Hepatocyte (in vitro differentiated cells): ENCODE measurements at regions not wholly inside any gene's neighbourhood (a gene's known extent, or its start where the extent isn't known, plus 50 kb on each side); places are given as distances from the start of the nearest gene placed in this dataset.

Source experiments
- DNase-seq: peaks from one replicate; pipeline ENCODE4 v3.0.0-alpha.2; 2016; ENCODE audit warnings: low spot score
- H2AFZ ChIP-seq: fragments of 200-600 bp; sonication (generic); 2 replicates; pipeline ENCODE4 v1.6.0; 2016; ENCODE audit warnings: antibody characterized with exemption, mild to moderate bottlenecking
- H3K27ac ChIP-seq: fragments of 200-600 bp; sonication (generic); 2 replicates; pipeline ENCODE4 v1.5.1; 2016; ENCODE audit warnings: mild to moderate bottlenecking
- H3K27me3 ChIP-seq: fragments of 200-600 bp; sonication (generic); 2 replicates; pipeline ENCODE4 v1.6.1; 2016
- H3K36me3 ChIP-seq: fragments of 200-600 bp; sonication (generic); replicated peaks from 2 replicates; pipeline ENCODE4 v1.5.1; 2016; ENCODE audit warnings: low read depth; ENCODE audit not compliant: insufficient read depth
- H3K4me1 ChIP-seq: fragments of 200-600 bp; sonication (generic); 2 replicates; pipeline ENCODE4 v1.5.1; 2016; ENCODE audit warnings: mild to moderate bottlenecking, moderate library complexity; ENCODE audit not compliant: insufficient read depth
- H3K4me2 ChIP-seq: fragments of 200-600 bp; sonication (generic); 2 replicates; pipeline ENCODE4 v1.6.0; 2016
- H3K4me3 ChIP-seq: fragments of 200-600 bp; sonication (generic); 2 replicates; pipeline ENCODE4 v1.5.1; 2016; ENCODE audit warnings: mild to moderate bottlenecking
- H3K79me2 ChIP-seq: fragments of 200-600 bp; sonication (generic); 2 replicates; pipeline ENCODE4 v1.6.0; 2017; ENCODE audit warnings: mild to moderate bottlenecking
- H3K9me2 ChIP-seq: fragments of 200-600 bp; sonication (generic); replicated peaks from 2 replicates; pipeline ENCODE4 v1.6.0; 2017; ENCODE audit warnings: mild to moderate bottlenecking; ENCODE audit not compliant: insufficient read depth
- H3K9me3 ChIP-seq: fragments of 200-600 bp; sonication (generic); 2 replicates; pipeline ENCODE4 v1.5.1; 2016; ENCODE audit warnings: low read depth, mild to moderate bottlenecking
- H4K20me1 ChIP-seq: fragments of 200-600 bp; sonication (generic); 2 replicates; pipeline ENCODE4 v1.6.0; 2016; ENCODE audit warnings: mild to moderate bottlenecking; ENCODE audit not compliant: insufficient read depth, poor library complexity, severe bottlenecking
- EZH2 ChIP-seq: fragments of 200-600 bp; sonication (generic); IDR thresholded peaks from 2 replicates; pipeline ENCODE4 v1.6.1; 2016; ENCODE audit warnings: antibody characterized with exemption, mild to moderate bottlenecking, borderline replicate concordance
- EZH2phosphoT487 ChIP-seq: fragments of 200-600 bp; sonication (generic); IDR thresholded peaks from one replicate; pipeline ENCODE4 v1.6.1; 2018; ENCODE audit warnings: antibody characterized with exemption, mild to moderate bottlenecking, low read depth, moderate library complexity; ENCODE audit not compliant: unreplicated experiment, severe bottlenecking
- WGBS: methylation state at CpG from one replicate; pipeline ENCODE4 v1.1.6; 2016; ENCODE audit warnings: low lambda C conversion rate; ENCODE audit errors: missing lambda C conversion rate; 5-methylcytosine and 5-hydroxymethylcytosine counted together
- TF ChIP-seq, protein P1 (sequence below): fragments of 200-600 bp; sonication (generic); IDR thresholded peaks from 2 replicates; pipeline ENCODE4 v1.5.1; 2016; ENCODE audit warnings: antibody characterized with exemption, mild to moderate bottlenecking; ENCODE audit not compliant: poor library complexity

DNA sequence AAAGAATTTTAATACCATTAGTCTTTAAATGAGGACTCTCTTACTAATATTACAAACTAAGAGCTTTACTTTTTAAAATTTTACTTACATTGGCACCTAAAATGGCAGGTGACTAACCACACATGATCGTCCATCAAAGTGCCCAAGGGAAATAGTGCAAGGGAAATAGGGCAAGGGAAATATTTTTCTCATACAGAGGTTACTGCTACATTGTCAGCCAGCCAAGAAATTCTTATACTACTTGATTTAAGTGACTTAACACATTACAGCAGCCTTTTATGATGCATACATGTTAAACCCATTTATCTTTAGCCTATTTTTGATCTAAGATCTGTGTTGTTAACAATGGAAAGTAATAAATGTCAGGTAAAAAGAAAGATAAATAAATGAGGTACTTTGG, 587.2 kb upstream of the PKDCC start:
- DNase-seq: no peak
- 55% methylated on average over 1 of the region's 1 CpG for WGBS
- H3K27me3 ChIP-seq: no peaks in the 10 kb centered on the region
- no peaks in the 10 kb centered on the region for H4K20me1 ChIP-seq
- no peaks in the 10 kb centered on the region for H3K4me1 ChIP-seq
- H3K36me3 ChIP-seq: no peaks in the 10 kb centered on the region
- H3K27ac ChIP-seq: no peak overlapping the region
- no peak overlapping the region for H3K4me3 ChIP-seq
- H3K9me2 ChIP-seq: no peaks in the 10 kb centered on the region
- H2AFZ ChIP-seq: no peak overlapping the region
- TF ChIP-seq EZH2phosphoT487: no peak
- TF ChIP-seq EZH2: no peak
- TF ChIP-seq, protein P1, sequence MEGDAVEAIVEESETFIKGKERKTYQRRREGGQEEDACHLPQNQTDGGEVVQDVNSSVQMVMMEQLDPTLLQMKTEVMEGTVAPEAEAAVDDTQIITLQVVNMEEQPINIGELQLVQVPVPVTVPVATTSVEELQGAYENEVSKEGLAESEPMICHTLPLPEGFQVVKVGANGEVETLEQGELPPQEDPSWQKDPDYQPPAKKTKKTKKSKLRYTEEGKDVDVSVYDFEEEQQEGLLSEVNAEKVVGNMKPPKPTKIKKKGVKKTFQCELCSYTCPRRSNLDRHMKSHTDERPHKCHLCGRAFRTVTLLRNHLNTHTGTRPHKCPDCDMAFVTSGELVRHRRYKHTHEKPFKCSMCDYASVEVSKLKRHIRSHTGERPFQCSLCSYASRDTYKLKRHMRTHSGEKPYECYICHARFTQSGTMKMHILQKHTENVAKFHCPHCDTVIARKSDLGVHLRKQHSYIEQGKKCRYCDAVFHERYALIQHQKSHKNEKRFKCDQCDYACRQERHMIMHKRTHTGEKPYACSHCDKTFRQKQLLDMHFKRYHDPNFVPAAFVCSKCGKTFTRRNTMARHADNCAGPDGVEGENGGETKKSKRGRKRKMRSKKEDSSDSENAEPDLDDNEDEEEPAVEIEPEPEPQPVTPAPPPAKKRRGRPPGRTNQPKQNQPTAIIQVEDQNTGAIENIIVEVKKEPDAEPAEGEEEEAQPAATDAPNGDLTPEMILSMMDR: no peak
- no peaks in the 10 kb centered on the region for H3K79me2 ChIP-seq
- H3K9me3 ChIP-seq: no peaks in the 10 kb centered on the region
- H3K4me2 ChIP-seq: no peak overlapping the region

DNA sequence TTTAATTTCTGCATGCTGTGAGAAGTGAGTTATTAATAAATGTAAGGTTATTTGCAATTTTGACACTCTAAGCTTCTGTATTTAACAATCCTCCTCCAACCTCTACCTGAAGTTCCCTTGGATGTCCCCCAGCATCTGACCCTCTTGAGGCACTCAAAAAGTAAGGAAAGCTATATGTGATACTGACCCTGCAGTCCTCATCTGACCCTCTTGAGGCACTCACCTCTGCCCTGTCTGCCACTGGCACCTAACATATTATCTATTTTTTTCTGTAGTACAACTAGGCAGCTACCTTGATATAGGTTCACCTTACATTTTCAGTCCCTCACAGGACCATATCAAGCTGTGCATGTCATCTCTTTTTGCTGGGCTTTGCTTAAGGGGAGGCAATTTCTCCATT, 583.4 kb upstream of the PKDCC start:
- Histone ChIP-seq H3K9me3 (no peaks in the 10 kb centered on the region), H2AFZ (no peak overlapping the region), H3K27ac (no peak overlapping the region), H3K36me3 (no peaks in the 10 kb centered on the region), H3K4me1 (no peaks in the 10 kb centered on the region), H3K79me2 (no peaks in the 10 kb centered on the region), H3K9me2 (no peaks in the 10 kb centered on the region), H4K20me1 (no peaks in the 10 kb centered on the region), H3K27me3 (no peaks in the 10 kb centered on the region), H3K4me2 (no peak overlapping the region), H3K4me3 (no peak overlapping the region)
- TF ChIP-seq, protein P1: no peak
- TF ChIP-seq EZH2phosphoT487 (no peak), EZH2 (no peak)
- no peak for DNase-seq

DNA sequence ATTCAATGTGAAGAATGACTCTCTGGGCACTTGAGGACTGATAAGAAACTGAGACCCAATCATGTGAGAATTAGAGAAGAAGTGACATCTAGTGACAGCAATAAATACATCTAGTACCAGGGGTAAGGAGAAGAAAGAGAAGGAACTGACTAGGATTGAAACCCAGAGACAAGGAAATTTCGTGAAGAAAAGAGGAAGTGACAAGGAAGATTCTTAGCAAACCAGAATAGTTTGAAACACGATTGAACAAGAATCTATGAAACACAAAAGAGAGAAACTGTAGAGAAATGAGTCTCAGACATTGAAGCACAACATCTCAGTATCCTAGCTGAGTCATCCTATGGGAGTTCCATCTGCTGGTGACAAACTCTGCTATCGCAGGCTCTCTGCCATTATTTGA, 571.9 kb upstream of the PKDCC start:
- Histone ChIP-seq H3K36me3 (no peaks in the 10 kb centered on the region), H2AFZ (no peak overlapping the region), H3K27ac (no peak overlapping the region), H3K4me2 (no peak overlapping the region), H3K4me3 (no peak overlapping the region), H3K9me3 (no peaks in the 10 kb centered on the region), H3K79me2 (no peaks in the 10 kb centered on the region), H3K4me1 (no peaks in the 10 kb centered on the region), H4K20me1 (no peaks in the 10 kb centered on the region), H3K27me3 (no peaks in the 10 kb centered on the region), H3K9me2 (no peaks in the 10 kb centered on the region)
- TF ChIP-seq EZH2phosphoT487: no peak
- no peak for TF ChIP-seq EZH2
- TF ChIP-seq, protein P1: no peak
- WGBS: 89% methylated on average over 3 of the region's 3 CpGs
- no peak for DNase-seq

DNA sequence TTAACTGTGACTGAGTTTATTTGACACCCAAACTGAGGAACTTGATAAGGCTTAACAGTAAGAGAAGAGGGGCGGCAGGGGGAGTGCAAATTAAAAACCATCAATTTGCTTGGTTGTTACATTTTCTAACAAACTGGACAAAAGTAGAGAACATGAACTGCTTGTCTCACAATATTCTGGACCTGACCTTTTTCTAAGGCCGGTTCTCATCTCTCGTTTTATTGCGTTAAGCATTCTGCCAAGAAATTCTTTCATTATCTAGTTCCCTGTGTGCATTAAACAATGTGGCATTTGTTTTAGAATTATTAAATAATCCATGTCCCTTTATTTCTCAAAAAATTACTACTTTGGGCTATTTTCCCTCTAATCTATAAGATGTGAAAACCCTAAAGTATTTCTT, 565.2 kb upstream of the PKDCC start:
- Histone ChIP-seq H3K4me1 (no peaks in the 10 kb centered on the region), H2AFZ (no peak overlapping the region), H3K36me3 (no peaks in the 10 kb centered on the region), H3K9me2 (no peaks in the 10 kb centered on the region), H3K4me2 (no peak overlapping the region), H4K20me1 (no peaks in the 10 kb centered on the region), H3K27ac (no peak overlapping the region), H3K9me3 (no peaks in the 10 kb centered on the region), H3K4me3 (no peak overlapping the region), H3K79me2 (no peaks in the 10 kb centered on the region), H3K27me3 (no peaks in the 10 kb centered on the region)
- TF ChIP-seq EZH2: no peak
- no peak for TF ChIP-seq EZH2phosphoT487
- TF ChIP-seq, protein P1: no peak
- WGBS: 82% methylated on average over 4 of the region's 4 CpGs
- DNase-seq: no peak
